NCI-H2107 treated with DMSO at 0.1 percent for 48 hours (cell line): ENCODE measurements at regions not wholly inside any gene's neighbourhood (a gene's known extent, or its start where the extent isn't known, plus 50 kb on each side); places are given as distances from the start of the nearest gene placed in this dataset.
A peak's percentile ranks its signal among the peaks of the same experiment; 100 is the strongest.
"Not testable (repeated sequence)": the region's sequence is repeated elsewhere in the genome, so short reads cannot be mapped to it uniquely, and the experiment has no call there.

ENCODE experiments used
- DNase-seq: peaks from one replicate; lab custom pipeline; 2025; ENCODE audit not compliant: unreplicated experiment; lab: John Stamatoyannopoulos, UW

DNA sequence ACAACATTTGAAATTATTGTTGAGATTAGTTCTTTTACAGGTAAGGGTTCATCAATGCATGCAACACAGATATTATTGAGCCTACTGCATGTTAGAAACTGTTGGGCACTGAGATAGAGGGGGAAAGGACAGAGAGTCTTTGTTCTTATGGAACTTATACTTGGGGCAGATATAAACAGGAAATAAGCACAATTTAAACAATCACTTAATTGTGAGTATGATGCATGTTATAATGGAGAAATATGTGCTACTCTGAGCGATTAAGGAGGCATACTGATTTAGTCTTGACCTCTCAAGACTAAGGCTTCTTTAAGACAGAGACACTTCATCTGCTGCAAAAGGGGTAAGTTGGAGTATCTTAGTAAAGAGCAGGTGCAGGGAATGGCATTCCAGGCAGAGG, 593.3 kb downstream of the CCSER2 start:
- DNase-seq, result no peak

DNA sequence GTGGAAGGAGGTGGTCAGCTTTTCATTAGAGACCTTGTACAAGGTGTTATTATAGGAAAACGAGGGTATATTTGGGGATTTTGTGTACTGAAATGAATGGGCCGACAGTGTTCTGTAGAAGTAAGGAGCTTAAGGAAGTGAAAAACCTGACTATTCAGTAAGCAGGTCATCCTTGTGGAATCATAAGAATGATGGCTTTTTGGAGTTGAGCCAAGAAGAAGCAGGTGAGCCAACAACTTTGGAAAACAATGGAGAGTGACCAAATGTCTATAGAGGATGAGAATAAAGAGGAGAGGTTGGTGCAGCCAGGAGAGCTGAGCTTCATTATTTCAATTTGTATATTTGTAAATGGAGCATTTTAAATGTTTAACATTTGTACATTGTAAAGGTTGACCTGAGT, 595.7 kb downstream of the CCSER2 start:
- no peak for DNase-seq

DNA sequence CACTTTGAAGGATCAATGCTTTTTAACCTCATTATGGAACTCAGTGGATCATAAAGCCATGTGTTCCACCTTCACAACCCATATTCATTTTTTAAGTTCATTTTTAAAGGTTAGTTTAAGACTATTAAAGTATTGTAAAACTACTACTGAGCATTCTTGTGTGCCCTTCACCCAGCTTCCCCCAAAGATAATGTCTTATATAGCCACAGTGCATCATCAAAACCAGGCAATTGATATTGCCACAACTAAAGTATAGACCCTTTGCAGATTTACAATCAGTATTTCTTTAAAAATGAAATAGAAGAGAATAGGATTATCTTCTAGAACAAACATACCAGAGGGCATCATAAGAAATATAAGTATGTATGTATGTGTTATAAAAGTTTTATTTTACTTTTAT, 597.1 kb downstream of the CCSER2 start:
- DNase-seq, result no peak

DNA sequence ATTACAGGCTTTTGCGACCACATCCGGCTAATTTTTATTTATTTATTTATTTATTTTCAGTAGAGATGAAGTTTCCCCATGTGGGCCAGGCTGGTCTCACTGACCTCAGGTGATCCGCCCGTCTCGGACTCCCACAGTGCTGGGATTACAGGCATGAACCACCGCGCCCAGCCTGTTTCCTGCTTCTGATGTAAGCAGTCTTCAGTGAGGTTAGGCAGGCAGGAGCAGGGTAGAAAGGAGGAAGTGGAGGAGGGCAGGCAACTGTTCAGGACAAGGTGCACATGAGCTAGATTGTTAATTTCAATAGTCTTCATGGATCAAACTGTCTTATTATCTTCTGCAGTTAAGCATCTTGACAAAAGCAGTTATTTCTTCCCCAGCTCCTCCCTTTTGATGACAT, 605.0 kb downstream of the CCSER2 start:
- no peak for DNase-seq

DNA sequence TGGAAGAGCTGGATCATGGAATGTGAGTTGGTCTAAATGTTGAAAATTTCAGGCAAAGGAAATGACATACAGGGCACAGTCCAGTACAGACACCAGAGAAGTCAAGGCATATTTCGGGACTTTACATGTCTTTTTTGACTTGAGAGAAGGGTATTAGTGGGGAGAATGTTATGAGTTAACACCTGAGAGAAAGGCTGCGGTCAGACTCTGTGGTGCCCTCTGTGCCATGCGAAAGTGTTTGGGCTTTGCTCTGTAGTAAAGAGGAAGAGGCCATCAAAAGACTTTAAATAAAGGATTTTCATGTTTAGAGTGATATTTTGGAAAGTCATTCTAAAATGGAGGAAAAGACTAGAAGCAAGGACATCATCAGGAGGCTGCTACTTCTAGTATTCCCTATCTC, 607.4 kb downstream of the CCSER2 start:
- DNase-seq, result no peak

DNA sequence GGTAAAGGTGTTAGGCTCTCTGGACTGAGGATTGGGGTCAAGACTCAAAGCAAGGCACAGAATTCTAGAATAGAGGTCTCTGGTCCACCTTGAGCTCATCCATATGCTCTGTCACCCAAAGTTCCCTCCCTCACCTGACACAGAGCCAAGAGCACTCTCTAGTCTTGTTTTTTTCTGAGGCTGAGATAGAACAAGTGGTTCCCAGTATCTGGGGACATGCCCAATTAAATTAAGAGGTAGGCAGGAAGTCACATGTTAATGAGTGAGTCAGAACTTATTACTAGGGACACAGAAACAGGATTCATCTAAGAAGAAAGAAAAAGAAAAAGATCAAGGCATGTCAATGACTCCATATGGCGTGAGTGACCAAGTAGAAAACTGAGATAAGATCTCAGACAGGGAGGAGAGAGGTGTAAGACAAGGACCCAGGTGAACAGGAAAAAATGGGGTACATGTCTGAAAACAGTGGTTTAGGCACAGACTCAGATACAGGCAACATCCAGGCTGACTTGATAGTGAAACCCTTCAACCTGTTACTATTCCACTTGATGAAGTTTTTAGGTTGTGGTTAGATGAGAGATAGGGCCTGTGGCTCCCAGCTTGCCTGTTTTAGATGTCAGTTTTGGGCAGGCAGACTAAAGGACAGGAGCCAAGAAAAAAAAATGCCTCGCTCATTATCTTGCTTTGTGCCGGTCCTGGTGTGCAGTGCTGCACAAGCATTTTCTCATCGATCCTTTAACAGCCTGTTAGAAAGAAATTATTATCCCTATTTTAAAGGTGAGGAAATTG, 609.9 kb downstream of the CCSER2 start:
- no peak for DNase-seq

DNA sequence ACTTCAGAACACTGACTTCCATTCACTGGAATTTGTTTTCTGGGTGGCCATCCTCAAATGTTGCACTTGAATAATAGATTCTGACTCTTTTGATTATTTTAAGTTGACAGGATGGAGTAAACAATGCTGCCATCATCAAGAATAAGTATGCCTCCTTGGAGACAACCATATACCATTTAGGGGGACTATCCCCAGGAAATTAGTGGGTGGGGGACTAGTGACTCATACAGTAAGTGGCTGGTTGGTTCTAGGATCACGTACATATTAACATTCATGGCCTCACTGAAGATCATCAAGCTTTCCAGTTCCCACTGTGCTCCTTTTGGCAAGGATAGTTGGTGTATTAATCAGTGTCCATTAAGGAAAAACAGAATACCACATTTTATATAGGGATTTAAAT, 615.2 kb downstream of the CCSER2 start:
- DNase-seq, result no peak

DNA sequence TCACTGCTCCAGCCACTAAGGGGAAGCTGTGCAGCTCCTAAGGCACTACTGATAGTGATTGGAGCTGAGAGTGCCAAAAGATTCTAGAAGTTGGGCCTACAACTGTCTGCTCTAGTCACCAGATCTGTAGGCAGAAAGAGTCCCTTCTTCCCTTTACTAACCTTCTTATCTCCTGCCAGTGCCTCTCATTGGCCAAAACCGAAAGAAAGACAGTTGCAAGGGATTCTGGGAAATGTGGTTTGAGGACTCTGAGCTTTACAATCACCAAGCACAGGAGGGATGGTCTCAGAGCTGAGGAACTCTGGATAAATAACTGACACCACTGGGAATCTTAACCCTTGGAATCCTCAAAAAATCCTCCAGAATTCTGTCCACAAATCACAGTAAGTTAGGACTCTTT, 615.8 kb downstream of the CCSER2 start:
- no peak for DNase-seq

DNA sequence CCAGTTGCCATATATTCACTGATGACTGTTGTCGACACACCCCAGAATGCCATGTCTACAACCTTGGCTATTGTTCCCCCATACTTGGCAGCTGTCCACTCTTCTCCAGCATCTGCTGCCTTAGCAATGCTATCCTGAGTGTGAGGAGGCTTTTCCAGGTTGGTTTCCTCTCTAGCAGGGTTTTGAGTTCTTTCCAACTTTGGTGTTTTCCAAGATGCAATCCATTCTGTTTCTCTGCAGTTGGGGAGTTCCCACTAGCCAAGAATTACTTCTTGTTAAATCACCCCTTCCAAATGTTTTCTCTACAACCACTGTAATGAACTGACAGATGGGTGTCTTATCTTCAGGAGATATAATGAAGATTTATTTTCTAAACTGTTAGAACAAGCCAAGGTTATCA, 617.4 kb downstream of the CCSER2 start:
- DNase-seq, result no peak

DNA sequence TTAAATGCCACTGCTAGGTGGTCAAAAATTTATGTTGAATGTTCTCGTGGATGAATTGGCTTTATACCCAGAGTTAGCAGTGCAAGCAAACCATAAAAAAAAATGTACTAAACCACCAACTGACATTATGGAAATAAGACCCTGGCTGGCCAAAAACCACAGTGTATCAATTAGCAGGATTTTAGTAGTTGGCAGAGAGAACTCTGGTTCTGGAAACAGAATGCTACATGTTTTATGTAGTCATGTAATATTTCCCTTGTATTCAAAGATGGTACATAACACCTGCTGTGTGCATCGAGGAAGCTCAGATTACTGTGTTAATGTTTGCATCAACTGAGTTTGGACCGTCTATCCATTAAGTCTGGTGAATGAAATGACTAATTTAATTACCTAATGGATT, 618.5 kb downstream of the CCSER2 start:
- peak; percentile 34 for DNase-seq

DNA sequence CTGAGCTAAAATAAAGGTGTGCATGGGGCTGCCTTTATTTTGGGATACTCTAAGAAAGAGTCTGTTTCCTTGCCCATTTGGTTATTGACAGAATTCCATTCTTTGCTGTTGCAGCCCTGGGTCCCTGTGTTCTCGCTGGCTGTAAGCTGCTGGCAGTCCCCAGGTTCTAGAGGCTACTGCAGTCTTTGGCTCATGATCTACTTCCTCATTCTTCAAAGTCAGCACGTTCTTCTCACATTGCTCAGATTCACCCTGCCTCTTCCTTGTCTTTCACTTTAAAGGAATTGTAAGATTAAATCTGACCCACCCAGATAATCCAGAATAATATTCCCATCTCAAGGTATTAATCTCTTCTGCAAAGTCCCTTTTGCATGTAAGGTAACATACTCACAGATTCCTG, 620.3 kb downstream of the CCSER2 start:
- DNase-seq, result no peak

DNA sequence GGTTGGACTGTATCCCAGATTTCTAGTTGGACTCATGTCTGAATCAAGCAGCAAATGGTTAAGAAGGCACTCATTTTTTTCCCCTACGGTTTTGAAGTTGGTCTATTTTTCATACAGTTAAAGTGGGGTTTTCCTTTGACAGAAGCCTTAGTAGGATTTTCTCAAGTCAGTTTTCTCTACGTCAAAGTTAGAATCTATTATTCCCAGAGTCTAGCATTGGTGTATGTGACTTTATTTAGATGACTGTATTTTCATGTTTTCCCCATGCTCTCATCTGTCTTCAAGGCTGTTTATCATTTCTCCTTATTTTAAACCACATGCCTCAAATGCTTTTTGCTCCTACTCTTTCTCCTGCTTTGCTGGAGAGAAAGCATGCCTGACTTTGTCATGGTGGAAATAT, 623.2 kb downstream of the CCSER2 start:
- no peak for DNase-seq

DNA sequence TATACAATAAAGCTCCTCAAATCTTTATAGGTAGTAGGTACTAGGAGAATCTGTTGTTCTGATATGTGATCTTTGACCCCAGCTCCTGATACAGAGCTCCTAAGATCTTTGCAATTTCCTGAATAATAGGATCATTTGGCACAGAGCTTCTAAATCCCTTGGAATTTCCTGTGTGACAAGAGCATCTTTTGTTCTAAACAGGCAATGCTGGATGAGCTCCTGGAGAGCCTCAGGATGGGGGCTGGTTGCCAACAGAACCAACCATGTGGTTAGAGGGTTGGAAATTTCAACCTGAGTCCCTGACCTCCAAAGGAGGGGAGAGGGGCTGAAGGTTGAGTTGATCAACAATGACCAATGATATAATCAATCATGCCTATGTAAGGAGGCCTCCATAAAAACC, 629.0 kb downstream of the CCSER2 start:
- no peak for DNase-seq

DNA sequence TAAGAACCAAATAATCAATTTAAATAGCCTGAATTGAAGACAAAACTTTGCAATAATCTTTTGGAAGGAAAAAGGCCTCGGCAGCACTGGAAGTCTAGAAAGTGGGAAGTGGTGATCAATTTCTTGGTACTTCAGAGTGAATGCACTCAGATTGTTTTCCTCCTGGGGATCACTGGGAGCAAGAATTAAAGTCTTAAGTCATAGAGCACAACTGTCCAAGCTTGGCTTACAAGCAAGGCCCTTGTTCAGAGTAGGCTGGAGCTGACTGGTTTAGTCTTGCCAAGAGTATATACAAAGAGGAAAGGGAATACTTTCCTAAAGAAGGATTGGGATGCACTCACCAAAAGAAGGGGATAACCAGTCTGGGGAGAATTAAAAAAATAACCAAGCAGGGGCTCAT, 637.1 kb downstream of the CCSER2 start:
- no peak for DNase-seq

DNA sequence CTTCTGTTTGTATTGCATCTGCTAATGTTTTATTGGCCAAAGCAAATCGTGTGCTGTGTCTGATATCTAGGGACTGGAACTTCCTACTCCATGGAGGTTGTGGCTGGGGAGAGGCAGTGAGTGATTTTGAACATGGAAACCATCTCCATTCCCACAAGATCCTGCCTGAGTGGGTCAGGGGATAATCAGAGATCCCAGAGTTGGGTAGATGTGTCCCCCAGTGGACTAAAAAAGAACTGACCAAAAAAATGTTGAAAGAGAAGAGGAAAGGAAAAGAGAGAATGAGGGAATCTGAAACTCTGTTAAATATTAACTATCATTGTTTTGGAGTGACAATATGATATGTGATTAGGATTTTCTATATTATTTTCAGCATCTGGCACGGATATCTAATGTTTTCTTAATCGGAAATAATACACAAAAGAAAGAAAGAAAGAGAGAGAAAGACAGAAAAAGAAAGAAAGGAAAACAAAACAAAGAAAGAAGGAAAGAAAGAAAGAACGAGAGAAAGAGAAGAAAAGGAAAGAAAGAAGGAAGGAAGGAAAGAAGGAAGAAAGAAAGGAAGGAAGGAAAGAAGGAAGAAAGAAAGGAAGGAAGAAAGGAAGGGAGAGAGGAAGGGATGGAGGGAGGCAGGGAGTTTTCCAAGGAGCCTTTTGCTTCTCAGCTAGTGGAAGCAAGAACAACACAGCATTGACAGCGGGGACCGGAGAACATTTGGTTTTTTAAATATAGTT, 638.5 kb downstream of the CCSER2 start:
- no peak for DNase-seq

DNA sequence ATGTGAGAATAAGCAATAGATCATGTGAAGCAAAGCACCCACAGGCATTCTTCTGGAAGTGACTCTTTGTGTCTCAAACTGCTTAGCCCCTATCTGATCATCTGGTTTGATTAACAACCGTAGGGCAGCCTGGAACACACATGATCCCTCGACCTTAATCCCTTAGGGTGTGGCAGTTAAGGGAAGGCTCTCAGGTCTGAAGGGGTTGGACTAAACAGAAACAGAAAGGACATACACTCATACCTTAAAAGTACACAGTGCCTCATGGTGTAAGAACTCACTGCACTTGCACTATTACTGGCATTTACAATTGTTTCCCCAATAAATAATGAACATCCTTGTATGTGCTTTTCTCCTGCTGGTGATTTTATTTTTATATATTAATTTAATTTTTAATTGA, 640.9 kb downstream of the CCSER2 start:
- not testable (repeated sequence) for DNase-seq

DNA sequence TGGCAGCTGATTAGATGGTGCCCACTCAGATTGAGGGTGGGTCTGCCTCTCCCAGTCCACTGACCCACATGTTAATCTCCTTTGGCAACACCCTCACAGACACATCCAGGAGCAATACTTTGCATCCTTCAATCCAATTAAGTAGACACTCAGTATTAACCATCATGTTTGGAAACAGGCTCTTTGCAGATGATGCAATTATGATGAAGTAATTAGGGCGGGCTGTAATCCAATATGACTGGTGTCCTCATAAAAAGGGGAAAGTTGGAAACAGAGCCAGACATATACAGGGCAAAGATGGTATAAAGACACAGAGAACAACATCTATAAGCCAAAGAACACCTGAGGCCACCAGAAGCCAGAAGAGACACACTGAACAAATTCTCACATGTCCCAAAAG, 658.6 kb downstream of the CCSER2 start:
- no peak for DNase-seq

DNA sequence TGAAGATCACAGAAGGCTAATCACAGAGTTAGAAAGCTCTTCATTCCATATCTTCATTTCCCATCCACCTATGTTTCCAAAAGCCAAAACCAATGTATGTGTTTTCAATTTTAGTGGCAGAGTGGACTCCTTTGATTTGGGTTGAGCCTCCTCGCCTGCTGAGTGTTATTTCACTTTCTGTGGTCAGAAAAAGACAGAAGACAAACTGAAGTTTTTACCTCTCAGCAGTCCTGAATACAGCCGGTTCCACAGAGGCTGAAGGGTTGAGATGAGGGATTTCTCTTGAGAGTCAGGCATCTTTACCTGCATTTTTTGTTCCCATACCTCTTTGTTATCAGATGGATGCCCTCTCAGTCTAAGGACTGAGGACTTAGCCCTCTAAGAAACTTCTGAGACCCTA, 659.6 kb downstream of the CCSER2 start:
- no peak for DNase-seq

DNA sequence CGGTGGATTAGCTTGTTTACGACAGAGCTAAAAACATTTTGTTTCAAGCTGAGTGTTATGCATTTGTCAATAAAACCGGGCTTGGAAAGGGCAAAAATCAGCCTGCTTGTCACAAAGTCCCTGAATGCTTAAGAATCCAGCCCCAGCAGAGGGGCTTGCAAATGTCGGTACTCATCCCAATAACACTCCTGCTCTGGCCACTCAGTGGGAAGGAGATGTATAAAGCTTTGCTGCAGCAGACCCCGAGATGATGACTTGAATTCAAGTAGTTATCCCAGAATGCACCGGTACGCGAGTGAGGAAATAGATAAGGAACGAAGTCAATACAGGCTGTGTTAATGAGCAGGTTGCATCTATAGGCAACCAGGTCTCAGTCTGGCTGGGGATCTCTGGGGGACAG, 662.3 kb downstream of the CCSER2 start:
- DNase-seq, result no peak

DNA sequence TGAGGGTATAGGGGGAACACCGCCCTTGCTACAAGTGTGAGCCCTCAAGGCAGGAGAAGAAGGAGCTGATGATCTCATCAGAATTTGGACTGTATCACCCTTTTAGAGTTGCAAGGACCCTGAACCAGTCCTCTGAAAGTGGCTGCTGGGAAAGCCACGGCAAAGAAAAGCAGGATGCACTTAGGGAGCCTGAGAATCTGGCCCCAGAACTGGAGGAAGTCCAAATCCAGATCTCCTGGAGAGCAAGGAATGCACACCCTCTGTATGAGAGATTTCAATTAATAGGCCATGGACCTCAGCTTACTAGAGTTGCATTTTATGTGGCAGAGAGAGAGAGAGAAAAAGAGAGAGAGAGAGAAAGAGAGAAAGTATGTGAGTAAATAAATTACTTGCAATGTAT, 662.9 kb downstream of the CCSER2 start:
- no peak for DNase-seq

DNA sequence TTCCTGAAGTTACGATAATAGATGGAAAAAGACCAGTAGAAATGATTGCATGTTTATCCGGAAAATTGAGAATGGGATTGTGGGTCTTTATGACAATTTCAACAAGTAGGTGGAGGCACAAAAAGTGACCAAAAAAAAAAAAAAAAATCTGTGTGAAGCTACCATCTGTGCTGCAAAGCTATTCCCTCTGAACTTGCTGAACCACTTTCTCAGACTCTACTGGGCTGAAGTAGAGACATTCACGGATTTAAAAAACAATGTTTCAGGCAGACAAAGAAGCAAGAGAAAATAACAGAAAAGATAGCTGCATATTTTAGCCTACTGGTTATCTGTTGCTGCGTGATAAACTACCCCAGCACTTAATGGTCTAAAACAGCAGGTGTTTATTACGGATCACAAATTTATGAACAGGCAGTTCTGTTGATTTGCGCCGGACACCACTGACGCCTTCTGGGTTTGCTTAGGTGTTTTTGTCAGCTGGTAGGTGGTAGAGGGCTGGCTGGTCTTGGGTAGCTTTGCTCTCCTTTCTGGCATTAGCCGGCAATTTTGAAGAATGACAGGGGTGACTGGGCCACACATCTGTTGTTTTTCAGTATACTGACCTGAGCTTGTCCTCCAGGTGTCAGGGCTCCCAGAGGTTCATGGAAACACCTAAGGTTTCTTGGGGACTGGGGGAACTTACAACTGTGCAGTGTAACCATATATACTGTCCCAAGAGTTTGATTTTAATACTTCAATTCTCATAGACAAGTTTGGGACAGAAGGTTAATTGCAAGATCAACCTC, 665.1 kb downstream of the CCSER2 start:
- no peak for DNase-seq

DNA sequence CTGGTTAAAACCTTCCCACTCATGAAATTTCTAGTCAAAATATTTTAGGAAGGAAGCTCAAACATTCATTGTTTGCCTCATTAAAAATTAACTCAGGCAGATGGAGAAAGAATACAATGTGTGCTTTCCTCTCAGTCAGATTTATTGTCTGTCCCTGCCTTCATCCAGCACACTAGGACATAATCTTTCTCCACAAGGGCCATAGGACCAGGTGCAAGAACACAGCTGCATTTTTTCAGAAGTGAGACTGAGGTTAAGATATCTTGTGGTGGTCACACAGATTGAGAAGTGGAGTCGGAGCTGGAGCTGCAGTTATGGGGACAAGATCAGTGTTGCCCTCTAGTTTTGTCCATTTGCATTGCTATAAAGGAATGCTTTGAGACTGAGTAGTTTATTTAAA, 666.3 kb downstream of the CCSER2 start:
- no peak for DNase-seq
